Fibroblast of skin of abdomen (primary cell): ENCODE measurements at regions not wholly inside any gene's neighbourhood (a gene's known extent, or its start where the extent isn't known, plus 50 kb on each side); places are given as distances from the start of the nearest gene placed in this dataset.
A peak's percentile ranks its signal among the peaks of the same experiment; 100 is the strongest.

Experiments
- DNase-seq: peaks from one replicate; pipeline ENCODE4 v3.0.0-alpha.2; 2013

DNA sequence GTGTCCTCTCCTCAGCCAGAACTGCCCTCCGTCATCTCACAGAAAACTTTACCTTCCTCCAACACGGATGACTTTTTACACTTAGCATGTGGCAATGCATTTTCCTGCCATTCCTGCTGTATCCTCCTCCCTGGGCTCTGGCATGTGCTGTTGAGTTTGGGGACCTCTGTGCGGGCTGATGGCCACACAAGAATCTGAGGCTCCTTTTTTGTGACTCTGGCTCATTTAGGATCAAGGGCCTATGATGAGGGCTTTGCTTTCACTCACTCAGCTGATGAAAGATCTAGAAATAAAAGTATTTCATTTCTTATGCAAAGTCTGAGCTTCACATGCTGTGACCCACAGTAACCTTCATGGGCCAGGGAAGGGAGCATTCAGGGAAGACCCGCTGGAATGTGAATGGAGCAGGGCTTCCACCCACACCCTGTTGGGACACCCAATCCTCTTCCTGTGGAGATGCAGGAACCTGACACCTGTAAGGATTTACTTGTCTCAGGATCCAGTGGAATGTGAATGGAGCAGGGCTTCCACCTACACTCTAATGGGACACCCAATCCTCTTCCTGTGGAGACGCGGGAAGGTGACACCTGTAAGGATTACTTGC lies 500.3 kb upstream of the MKI67 start:
- peak; percentile 32 for DNase-seq

DNA sequence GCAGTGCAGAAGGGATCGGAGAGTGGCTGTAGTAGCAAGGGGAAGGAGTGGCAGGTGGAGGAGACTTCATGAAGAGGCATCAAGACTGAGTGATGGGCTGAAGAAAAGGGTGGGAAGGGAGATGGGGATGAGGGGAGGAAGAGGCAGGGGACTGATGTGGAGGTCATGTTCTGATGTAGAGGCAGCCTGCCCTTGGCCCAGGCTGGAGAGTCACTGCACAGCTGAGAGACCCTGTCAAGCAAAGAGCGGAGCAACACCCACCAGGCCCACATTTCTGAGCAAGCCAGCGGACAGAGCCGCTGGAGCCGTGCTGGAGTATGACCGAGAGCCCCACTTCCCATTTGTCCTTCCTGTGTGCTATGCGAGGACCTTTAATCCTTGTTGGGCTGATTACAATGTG lies 501.6 kb upstream of the MKI67 start:
- DNase-seq = no peak

DNA sequence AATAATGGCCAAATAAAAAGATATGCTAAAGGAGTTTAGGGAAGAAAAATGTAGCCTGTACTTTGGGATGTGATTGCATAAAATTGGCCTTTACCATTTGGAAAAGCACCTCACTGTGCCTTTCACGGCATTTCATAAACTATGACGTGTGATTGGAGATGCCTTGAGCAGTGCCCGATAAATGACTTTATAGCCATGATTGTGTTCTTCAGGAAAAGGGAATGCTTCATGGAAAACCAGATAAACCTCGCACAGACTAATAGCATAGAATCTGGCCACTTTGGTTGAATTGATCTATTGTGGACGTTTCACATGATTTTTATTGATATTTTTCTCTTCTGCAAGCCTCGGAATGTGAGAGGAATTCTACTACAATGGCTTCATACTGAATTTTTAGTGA lies 502.0 kb upstream of the MKI67 start:
- DNase-seq = no peak

DNA sequence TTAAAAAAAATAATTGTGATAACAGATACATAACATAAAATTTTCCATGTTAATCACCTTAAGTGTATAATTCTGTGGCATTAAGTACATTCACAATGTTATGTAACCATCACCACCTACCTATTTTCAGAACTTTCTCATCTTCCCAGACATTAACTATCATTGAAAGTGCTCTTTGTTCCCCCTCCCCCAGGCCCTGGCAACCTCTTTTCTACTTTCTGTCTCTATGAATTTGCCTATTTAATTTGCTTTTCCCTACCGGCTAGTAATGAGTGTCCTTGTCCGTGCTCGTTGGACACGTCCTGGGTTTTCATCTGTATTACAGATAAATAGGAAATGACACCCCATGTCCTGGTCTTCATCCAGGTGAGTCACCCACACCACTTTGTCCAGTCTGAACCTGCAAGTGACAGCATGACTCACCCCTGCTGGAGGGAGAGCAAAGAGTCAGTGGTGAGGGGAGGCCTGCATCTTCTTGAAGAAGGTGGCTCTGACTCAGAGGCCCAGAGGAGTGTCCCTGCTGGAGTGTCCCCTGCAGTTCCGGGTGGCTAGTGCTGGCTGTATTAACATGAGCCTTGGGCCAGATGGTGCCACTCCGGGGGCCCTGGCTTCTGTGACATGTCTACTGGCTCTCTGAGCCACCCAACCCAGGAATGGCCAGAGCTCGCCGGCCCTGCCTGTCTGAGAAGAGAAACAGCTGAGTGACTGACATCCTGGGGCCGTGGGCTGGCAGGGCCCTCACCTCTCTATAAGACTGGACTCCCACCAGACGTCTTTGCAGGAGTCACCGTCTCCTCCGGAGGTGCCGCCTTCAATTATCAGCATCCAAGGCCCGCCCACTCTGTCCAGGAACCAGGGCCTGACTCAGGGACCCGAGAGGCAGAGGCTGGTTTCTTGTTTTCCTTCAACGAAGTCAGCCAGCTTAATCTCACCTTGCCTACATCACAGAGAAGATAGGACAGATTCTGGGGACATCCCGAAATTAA lies 503.2 kb upstream of the MKI67 start:
- DNase-seq = peak; percentile 47

DNA sequence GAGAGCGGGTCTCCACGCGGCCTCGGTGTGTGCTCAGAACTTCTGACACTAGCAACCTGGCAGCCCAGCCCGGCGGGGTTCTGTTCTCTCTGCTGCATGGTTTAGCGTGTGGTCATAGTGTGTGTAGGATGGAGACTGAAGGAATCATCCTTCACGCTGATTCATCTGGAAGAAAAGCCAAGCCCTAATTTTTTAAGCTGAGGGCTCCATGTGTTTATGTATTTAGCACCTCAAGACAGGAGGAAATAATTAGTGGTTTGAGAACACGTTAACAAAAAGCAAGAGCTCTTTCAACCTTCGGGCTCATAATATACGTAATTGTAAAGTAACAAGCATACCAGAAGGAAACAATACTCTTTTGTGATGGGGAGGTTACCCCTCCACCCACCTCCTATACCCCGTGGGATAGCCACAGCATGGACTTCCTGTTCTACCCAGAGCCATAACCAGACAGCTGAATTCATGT lies 504.6 kb upstream of the MKI67 start:
- DNase-seq = peak; percentile 67

DNA sequence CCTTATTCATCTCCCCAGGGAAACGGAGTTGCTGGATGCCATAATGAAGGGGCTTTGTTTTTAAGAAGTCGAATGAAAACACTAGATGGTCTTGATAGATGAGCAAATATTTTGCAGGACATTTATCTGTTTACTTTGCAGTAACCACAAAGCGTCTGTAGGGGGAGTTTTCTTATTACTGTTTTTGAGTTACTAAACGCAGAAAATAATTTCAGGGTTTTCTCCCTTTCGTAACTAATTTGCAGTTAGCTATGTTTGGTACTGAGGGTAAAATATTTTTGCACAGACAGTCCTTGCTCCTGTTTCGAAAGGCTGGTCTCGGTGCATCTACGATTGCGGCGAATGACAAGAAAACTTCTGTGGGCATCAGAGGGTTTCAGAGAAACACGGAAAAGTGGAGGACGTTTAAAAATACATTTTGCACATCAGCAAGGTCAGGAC lies 505.6 kb upstream of the MKI67 start:
- DNase-seq = peak; percentile 31

DNA sequence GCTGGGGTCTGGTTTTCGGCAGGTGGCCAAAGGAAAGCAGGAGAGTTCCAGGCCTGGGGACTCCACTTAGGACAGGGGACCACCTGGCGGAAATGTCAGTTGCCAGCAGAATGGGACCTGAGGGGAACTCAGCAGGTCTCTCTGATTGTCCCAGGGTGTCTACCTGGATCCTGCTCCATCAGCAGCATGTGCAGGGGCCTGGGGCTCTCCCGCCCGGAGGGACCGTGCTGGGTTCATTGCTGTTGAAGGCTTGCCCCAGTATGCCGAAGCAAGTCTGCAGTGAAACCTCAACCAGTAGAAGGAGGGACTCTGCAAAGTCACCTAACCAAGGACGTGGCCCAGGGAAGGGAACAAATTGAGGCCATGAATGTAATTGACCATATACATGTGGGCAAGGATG lies 506.5 kb upstream of the MKI67 start:
- DNase-seq = no peak

DNA sequence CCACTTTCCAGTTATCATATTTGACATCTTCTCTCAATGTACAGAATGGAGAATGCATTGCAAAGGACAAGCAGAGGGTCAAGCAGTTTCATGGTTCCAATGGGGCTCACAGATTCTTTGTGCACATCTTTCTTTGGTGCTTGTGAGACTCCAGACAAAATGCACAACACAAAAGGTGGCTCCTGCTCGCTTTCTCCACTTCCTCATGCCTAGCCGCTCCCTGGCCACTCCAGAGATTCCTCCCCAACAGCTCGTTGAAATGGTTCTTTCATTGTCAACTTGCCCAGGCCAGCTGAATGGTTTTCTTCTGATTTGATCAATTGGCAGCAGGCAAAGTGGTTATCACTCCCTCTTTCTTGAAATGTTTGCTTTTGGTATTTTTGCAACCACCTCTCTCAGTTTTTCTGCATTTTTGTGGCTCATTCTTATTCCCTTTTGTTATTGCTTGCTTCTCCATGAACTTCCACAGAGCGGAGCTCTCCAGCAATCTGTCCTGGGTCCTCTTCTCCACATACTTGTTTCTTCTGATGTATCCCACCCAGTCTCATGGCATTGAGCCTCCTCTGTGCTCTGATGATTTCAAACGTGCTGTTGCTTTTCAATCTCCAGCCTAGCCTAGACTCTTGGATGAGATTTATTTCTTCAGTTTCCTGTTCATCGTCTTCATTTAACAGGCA lies 507.8 kb upstream of the MKI67 start:
- DNase-seq = peak; percentile 45

DNA sequence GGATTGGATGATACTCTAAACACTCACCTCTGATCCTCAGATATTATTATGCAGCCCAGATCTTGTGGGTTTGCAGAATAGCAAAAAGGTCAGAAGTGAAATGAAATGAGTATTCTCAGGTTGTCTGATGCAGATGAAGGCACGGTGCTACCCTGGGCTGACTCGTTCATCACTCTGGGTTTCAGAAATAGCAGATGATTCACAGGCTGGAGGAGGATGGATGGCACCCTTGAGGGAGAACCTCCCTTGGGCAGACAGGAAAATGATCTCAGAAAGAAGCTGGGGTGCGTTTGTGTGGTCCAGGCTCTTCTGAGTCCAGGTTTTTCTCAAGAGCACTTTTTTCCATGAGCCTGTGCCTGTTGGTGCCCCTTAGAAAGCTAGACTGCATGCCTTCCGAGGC lies 515.8 kb upstream of the MKI67 start:
- DNase-seq = peak; percentile 45

DNA sequence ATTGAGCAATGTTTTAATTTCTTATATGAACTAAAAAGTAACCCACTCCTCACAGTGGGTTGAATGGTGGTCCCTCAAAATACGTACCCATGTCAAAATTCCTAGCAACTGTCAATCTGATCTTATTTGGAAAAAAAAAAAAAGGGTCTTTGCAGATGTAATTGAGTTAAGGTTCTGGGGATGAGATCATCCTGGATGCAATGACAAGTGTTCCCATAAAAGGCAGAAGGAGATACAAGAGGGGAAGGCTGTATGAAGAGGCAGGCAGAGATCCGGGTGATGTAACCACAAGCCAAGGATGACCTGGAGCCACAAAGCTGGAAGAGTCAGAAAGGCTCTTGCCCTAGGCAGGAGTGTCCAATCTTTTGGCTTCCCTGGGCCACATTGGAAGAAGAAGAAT lies 516.3 kb upstream of the MKI67 start:
- peak; percentile 77 for DNase-seq

DNA sequence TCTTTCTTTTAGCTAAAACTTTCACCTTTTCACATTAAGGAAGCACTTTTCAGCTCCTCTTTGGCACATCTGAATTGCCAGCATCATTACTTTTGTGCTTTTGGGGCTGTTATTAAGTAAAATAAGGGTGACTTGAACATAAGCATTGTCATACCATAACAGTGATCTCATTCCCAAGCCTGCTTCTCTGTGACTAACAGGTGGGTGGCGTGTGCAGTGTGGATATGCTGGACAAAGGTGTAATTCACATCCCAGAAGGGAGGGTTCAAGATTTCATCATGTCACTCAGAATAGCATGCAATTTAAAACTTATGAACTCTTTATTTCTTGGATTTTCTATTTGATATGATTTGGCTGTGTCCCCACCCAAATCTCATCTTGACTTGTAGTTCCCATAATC lies 517.4 kb upstream of the MKI67 start:
- DNase-seq = no peak

DNA sequence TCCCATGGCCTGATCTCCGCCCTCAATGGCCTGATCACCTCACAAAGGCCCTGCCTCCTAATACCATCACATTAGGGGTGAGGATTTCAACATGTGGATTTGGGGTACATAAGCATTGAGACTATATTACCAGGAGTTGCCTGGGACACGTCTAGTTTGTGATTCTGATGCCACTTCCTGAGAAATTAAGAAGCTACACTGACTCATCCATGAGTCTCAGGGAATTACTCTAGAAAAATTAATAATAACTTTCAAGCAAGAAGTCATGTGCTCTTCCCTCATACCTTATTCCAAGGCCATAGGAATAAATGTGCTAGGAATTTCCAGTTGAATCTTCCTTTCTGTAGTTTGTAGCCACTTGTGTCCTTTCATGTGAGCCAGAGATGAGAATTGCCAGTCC lies 519.3 kb upstream of the MKI67 start:
- peak; percentile 21 for DNase-seq

DNA sequence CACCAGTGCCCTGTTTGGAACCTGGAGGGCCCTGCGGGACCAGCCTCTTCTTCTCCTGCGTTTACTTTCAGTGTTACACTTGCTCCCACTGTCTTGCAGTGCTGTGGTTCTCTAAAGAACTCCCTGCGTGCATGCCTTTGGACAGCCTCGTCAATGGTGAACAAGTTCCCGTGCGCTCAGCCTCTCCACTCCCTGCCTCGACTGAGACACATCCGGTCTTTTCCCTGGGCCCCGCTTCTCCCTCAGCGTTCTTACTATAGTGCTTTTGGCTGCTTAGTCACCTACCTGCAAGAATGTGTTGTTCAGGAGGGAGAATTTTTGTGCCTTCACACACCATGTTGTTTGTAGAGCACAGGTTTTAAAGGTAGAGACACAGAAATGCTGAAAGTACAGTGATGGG lies 520.7 kb upstream of the MKI67 start:
- DNase-seq = no peak

DNA sequence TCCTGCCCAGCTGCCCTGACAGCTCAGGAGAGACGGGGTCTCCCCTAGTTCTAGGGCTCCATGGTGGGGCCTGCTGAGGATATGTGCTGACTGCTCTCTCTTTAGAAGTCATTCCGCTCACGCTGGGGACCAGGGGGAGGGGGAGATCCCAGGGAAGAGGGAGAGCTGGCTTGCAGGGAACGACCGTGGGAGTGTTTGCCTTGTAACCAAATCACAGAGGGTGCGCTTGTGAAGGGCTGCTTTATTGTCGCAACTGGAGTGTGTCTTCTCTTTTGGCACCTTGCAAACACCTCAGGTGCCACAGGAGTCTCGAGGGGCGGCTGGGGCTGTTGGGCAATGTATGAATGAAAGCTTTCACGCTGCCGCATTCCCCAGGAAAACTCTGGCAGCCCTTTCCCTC lies 531.3 kb upstream of the MKI67 start:
- DNase-seq = no peak

DNA sequence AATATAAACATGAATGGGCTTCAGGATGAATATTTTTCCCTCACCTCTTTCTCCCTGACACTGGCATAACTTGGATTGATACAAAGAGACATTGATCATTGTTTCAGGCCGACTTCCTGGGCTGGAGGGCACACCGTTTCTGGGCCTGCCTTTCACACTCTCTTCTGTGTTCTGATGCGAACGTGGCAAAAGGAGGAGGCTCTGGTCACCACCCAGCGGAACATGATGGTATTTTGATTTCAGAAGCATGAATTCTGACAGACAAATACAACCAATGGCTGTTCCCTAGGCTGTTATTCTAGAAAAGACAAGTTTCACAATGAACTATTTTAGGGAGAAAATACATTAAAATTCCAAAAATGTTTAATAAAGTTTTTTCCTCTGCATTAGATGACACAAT lies 534.5 kb upstream of the MKI67 start:
- no peak for DNase-seq

DNA sequence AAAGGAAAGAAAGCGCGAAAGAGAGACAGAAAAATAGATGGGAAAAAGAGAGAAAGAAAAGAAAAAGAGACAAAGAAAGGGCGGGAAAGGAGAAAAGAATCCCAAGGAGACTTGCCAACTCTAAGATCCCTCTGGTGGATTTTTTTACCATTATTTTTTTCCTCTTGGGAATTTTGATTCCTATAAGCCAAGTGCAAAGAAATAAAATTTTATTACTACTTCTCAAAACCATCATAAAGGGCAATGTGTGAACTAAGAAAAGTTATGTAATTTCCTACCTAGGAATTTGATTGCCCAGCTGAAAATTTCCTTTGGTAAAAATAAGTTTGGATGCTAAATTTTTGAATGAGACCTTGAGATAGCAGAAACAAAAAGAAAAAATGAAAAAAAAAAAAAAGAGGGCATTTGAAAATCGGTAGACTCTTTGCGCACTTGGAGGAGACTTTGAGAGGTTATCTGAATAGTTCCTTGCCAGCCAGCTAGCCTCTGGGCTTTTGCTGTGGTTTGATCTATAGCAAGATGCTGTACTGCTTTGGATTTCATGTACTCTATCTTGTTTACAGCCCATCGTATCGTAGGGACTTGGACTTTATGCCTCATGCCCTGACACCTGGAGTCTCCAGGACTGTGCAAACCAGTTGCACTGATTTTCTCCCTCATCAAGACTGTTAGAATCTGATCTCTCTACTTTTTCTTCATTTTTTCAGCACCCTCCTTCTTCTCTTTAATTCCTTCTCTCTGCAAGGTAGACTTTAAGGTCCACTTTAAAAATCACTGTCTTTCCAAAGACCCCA lies 535.4 kb upstream of the MKI67 start:
- no peak for DNase-seq

DNA sequence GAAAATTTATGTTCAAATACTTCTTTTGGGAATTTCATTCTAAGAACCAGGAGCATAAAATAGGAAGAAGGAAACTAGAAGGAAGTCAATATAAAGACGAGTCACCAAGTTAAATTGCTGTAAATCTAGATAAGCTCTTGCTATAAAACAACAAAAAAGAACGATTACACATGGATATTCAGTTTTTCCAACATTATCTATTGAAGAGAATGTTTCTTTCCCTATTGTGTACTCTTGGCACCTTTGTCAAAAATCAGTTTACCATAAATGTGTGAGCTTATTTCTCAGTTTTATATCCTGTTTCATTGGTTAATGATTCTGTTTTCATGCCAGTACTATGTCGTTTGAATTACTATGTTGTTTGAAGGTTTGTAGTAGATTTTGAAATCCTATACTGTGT lies 536.3 kb upstream of the MKI67 start:
- no peak for DNase-seq

DNA sequence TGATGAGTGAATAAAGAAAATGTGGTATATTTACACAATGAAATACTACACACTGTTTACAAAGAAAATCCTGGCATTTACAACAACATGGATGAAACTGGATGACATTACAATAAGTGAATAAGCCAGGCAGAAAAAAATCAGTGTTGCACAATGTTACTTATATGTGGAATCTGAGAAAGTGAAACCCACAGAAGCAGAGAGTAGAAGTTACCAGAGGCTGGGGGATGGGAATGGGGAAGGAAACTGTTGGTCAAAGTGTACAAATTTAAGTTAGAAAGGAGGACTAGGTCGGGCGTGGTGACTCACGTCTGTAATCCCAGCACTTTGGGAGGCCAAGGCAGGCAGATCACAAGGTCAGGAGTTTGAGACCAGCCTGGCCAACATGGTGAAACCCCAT lies 538.5 kb upstream of the MKI67 start:
- peak; percentile 1 for DNase-seq

DNA sequence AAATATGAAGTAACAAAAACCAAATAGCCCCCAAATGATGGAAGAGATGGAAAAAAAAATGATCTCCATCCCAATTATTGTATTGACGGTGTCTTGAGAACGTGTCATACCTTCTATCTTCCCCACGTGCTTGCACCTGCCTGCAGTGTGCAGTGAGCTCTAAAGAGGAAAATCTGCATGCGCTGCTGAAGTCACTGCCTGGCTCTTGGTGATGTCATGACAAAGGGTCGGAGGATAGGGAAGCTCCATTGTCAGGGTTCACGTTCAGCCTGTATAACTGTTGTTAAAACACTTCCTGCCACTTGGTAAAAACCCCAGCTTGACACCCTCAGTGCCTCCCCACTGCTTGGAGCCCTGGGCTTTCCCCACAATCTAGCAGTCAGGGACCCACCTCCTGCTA lies 549.2 kb upstream of the MKI67 start:
- no peak for DNase-seq

DNA sequence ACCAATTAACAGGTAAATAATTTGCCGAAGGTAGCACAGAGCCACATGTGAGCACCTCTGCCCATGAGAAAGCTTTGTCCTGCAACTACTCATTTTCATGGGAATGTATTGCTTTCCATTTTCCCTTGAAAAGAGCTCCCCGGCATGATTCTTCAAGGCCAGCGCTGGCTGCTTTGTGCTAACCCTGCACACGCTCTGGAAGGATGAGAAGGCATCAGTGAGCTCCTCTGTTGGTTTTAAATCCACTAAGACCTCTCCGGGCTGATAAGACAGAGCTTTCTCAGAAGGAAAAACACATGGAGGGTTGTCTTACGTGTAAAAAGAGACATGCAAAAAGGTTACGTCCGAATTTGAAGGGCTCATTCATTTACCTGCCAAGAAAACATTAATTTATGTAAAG lies 553.9 kb upstream of the MKI67 start:
- DNase-seq = no peak

DNA sequence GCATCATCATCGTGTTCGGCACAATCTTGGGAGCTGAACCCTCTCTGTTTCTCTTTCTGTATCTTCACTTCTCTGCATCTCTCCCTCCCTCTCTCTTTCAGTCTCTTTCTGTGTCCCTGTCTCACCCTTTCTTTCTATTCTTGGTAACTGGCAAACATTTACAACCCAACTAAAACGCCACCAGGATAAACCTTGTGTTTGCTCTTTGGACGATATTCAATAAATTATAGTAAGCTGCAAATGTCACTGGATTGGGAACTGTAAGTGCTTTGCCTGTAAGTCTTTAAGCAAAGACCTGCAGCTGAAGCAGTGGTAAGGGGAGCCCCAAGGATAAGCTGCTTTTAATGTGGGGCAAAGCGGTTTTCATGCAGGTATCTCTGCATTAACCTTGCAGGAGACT lies 558.0 kb upstream of the MKI67 start:
- DNase-seq = no peak

DNA sequence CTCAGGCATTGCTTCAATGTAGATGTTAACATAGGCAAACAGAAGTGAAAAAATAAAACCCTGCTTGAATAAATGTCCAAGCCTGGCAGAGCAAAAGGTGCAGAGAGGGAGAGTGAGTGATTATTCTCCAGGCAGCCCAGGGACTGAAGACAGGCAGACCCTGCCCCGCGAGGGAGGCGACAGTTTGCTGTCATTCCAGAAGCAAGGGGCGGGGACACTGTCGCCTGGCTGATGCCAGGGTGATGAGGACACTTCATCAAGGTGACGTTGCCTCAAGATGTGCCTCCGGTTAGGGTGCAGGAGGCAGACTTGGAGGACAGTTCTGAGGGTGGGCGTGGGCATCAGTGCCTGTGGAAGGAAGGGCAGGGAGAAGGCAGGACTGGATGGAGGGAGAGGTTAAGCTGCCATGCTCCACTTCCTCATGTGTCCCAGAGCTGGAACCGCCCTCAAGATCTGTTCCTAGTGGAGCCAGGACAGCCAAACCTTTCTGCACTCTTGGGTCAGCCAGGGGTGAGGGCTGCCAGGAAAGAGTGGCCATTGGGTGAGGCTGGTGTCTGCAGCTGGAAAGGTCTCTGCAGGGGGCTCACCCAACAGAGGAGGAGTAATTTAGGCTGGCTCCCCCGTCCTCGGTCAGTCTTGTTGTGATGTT lies 560.5 kb upstream of the MKI67 start:
- DNase-seq = no peak
